ENCODE measurements at regions not wholly inside any gene's neighbourhood (a gene's known extent, or its start where the extent isn't known, plus 50 kb on each side); places are given as distances from the start of the nearest gene placed in this dataset.
A peak's percentile ranks its signal among the peaks of the same experiment; 100 is the strongest.
"Not testable (repeated sequence)": the region's sequence is repeated elsewhere in the genome, so short reads cannot be mapped to it uniquely, and the experiment has no call there.

GRCh38 chr2:161068670-161069069 is 91.6 kb upstream of the TANK start:
- DNase-seq (ENCODE audit: low spot score), result no peak

- no peak for DNase-seq (ENCODE audit: low spot score)
Observed at GRCh38 chr2:161070693-161071479, 89.3 kb upstream of the TANK start.

DNA sequence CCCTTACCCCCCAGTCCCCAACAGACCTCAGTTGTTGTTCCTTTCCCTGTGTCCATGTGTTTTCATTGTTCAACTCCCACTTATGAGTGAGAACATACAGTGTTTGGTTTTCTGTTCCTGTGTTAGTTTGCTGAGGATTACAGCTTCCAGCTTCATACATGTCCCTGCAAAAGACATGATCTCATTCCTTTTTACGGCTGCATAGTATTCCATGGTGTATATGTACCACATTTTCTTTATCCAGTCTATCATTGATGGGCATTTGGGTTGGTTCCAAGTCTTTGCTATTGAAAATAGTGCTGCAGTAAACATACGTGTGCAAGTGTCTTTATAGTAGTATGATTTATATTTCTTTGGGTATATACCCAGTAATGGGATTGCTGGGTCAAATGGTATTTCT is 87.8 kb upstream of the TANK start:
- DNase-seq (ENCODE audit: low spot score), result not testable (repeated sequence)

GRCh38 chr2:161075701-161076100 is 84.5 kb upstream of the TANK start:
- no peak for DNase-seq (ENCODE audit: low spot score)

GRCh38 chr2:161076936-161077335 is 83.3 kb upstream of the TANK start:
- no peak for DNase-seq (ENCODE audit: low spot score)

GRCh38 chr2:161077367-161078210 is 82.6 kb upstream of the TANK start:
- DNase-seq (ENCODE audit: low spot score), result peak; percentile 96

DNA sequence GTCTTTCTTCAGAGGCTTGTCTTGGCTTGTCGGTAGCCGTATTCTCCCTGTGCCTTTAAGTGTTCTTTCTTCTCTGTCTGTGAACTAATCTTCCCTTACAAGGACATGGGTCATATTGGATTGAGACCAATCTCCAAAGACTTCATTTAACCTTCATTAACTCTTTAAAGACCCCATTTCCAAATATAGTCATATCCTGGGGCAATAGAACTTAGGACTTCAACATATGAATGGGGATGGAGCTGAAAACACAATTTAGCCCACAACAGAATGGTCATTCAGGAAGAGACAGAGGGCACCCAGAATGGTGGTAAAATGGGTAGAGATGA is 82.1 kb upstream of the TANK start:
- DNase-seq (ENCODE audit: low spot score), result no peak

DNA sequence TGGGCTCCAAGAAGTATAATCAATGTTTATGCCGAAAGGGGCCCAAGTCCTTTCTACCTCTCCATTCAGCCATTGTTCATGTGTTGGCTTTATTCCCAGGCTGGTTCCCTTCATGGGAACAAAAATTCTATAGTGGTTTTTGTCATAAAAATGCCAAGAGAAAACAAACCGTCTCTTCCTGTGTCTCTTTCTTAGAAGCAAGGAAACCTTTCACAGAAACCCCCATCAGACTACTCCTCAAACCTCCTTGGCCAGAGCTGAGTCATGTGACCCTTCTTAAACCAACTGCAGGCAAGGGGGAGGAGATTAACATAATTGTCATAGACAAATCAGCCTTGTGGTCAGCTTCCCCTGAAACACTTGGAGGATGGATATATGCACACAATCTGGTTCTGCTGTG is 75.1 kb upstream of the TANK start:
- DNase-seq (ENCODE audit: low spot score), result no peak

GRCh38 chr2:161088658-161089350 is 71.4 kb upstream of the TANK start:
- DNase-seq (ENCODE audit: low spot score), result no peak

DNA sequence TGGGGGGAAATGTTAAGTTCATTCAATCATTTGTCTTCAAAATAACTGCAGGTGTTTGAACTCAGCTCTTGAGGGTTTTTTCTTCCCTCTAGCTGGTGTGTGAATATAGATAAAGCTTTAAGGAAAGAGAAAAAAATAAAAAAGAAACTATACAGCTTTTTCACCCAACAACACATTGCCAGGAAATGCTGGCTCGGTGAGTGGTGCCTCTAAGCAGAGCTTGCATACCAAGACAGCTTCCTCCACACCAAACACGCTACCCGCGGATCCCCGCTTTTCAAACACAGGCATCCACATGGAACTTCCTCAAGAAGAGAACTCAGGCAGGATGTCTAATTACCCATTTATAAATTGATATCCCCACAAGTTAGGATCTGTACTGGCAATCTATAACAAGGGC is 69.8 kb upstream of the TANK start:
- peak; percentile 52 for DNase-seq (ENCODE audit: low spot score)

DNA sequence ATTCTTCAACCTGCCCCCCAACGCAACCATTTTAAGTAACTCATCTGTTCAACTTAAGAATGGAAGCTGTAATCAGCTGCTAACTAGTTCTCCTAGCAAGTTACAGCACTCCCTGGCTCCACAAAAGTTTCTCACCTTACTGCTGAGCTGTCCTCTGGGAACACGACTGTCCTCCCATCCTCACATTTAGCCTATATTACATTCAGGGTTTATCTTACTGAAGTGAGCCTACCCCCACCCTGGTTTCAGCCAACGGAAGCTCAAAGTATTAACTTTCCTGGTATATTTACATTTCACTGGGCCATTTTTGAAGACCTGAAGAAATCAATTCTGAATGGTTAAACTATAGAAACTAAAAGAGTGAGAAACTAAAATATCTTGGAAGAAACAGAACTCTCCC is 64.9 kb upstream of the TANK start:
- no peak for DNase-seq (ENCODE audit: low spot score)

DNA sequence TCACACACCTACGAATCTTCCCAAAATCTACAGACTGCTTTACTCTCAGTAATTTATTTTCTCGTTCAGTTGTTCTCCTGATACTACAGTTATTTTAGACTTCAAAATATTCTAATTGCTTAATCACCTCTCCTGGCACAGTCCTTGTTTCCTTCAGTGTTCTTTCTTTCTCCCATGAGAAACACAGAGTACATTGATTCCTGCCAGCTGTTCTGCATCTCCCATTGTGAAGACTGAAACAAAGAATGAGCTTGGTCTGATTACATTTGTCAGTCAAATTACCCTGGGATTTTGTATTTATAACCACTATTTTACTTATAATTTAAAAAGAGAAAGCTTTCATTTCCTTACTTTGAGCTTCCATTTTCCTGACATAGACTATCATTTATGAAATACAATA is 63.9 kb upstream of the TANK start:
- no peak for DNase-seq (ENCODE audit: low spot score)

DNA sequence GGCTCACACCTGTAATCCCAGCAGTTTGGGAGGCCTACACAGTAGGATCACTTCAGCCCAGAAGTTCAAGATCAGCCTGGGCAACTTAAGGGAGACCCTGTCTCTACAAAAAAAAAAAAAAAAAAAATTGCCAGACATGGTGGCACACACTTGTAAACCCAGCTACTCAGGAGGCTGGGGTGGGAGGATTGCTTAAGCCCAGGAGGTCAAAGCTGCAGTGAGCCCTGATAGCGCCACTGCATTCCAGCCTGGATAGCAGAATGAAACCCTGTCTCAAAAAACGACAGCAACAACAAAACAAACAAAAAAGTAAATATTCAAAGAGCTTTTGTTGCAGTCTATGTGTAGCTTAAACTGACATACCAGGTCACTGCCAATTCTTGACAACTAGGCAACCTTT is 63.1 kb upstream of the TANK start:
- no peak for DNase-seq (ENCODE audit: low spot score)

- no peak for DNase-seq (ENCODE audit: low spot score)
Observed at GRCh38 chr2:161100211-161100895, 59.9 kb upstream of the TANK start.

GRCh38 chr2:161101406-161101805 is 58.8 kb upstream of the TANK start:
- DNase-seq (ENCODE audit: low spot score), result no peak

- DNase-seq (ENCODE audit: low spot score), result no peak
Observed at GRCh38 chr2:161102770-161103450, 57.3 kb upstream of the TANK start.

DNA sequence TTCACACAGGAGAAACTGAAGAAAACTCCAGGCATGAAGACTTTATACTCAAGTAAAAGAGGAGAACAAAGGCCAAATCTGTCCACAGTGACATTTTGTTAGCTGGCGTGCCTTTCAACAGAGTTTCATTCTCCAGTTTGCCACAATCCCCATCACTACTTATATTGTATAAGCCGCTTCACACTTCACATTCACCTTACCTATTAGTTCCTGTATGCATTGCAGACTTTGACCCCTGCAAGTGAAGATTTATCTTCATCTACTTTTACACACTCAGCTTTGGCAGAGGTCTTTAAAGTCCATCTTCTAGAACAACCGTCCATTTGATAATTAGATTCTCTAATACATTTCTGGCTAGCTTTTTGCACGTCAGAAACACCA is 56.8 kb upstream of the TANK start:
- DNase-seq (ENCODE audit: low spot score), result no peak

GRCh38 chr2:161104054-161104553 is 56.1 kb upstream of the TANK start:
- no peak for DNase-seq (ENCODE audit: low spot score)

DNA sequence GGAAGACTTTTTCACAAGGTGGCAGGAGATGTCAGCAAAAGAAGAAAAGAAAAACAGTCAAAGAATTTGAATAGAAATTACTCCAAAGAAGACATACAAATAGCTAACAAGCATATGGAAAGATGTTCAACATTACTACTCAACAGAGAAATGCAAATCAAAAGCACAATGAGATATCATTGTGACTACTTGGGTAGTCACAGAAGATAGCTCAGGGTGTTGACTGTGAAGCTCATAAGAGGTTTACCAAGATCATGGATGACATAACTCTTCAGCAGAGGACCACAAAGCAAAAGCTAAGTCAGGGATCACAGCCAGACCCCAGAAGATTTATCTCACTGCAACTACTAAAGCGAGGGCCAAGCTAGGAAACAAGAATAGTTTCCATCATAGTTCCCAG is 53.0 kb upstream of the TANK start:
- DNase-seq (ENCODE audit: low spot score), result no peak
